ENCODE measurements at regions not wholly inside any gene's neighbourhood (a gene's known extent, or its start where the extent isn't known, plus 50 kb on each side); places are given as distances from the start of the nearest gene placed in this dataset.

GRCh38 chr2:226680719-226681118, 118.9 kb downstream of the IRS1 start:
- DNase-seq (ENCODE audit: low read depth) = no peak

- no peak for DNase-seq (ENCODE audit: low read depth)
These were observed 120.1 kb downstream of the IRS1 start for GRCh38 chr2:226679389-226680065.

DNA sequence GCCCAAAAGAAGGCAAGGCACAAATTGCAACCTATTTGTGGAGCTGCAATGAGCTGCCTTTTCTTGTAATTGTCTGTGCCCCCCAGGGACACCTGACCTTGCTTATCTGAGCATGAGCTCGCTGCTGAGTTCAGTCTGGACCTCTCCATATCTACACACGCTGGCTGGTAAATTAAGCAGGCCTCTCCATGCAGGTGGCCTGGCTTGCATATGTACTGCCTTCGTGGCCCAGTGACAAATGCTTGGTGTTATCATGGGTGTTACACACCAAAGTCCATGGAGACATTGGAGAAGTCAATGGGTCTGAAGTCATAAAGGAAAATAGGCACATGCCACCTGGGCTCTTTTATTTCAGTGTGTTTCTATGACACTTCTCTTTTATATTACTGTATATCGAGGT, 121.2 kb downstream of the IRS1 start:
- DNase-seq (ENCODE audit: low read depth) = no peak

- DNase-seq (ENCODE audit: low read depth) = no peak
These were observed 122.5 kb downstream of the IRS1 start for GRCh38 chr2:226677080-226677479.

DNA sequence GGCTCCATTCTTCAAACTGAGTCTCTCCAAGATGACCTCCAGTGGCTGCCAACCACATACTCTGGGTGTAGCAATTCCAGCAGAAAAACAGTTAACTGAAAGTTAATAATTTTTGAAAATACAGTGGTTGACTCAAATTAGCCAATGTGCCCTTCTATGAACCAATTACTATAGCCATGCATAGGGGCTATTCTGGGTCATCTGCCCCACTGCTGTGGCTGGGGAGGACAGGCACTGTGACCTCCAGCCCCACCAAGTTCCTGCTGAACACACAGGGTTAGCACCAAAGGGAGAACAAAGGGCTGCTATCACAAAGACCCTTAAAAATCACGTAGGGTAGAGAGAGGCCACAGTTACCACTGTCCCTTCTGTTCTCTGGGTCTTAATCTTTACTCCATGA, 123.0 kb downstream of the IRS1 start:
- DNase-seq (ENCODE audit: low read depth) = no peak

GRCh38 chr2:226674123-226674522, 125.5 kb downstream of the IRS1 start:
- DNase-seq (ENCODE audit: low read depth) = no peak

DNA sequence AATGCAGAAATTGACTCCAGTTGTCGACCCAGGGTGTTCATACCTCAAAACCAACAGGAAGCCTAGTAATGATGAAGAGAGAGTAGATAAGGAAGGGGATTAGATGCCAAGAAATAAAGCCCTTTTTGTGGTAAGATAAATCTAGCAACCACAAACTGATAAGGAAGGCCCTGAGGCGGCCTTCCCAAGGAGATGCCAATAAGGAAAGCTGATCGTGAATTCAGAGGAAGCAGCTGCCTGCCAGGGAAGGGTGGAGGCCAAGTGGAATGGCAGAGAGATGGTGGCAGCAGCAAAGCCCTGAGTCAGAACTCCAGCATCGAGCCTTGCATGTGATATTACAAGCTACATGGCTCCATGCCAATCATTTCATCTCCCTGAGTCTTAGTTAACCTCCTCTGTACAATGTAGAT, 126.3 kb downstream of the IRS1 start:
- DNase-seq (ENCODE audit: low read depth) = peak; percentile 97

DNA sequence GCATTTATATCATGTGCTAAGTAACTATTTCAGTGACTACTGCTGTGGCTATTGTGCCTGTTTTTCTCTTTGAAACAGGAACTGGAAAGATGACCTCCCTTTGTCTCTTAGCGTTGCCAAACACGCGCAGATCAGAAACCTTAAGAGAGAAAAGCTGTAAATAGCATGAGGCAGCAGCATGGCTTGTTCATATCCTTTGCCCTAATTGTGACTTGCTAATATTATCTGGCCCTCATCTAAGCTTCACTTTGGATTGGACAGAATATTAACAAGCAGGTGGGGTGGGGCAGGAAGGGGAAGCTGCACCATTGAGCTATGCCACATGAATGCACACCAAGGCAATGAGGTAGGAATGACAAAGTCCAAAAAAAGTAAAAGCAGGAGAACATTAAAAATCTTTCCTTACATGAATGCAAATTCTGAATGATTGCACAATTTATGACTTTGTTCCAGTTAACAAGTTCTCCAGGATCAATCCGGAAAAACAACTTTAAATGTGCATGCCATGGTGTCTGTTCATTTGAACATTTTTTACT, 128.4 kb downstream of the IRS1 start:
- DNase-seq (ENCODE audit: low read depth) = no peak

DNA sequence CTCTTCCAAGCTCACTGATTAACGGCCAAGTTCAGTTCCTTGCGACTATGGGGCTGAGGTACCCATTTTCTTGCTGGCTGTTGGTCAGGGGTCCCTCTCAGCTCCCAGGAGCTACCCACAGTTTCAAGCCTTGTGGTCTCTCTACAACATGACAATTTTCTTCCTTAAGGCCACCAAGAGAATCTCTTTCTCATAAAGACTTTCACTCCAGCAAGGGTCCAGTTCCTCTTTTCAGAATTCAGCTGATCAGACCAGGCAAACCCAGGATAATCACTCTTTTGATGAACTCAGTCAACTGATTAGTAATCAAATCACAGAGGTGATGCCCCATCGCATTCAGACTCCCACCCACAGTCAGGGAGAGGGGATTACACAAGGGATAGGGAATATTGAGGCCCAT, 129.7 kb downstream of the IRS1 start:
- no peak for DNase-seq (ENCODE audit: low read depth)

- no peak for DNase-seq (ENCODE audit: low read depth)
These were observed 130.4 kb downstream of the IRS1 start for GRCh38 chr2:226669249-226669648.

- no peak for DNase-seq (ENCODE audit: low read depth)
These were observed 131.9 kb downstream of the IRS1 start for GRCh38 chr2:226667736-226668135.

- DNase-seq (ENCODE audit: low read depth) = no peak
These were observed 134.3 kb downstream of the IRS1 start for GRCh38 chr2:226665306-226665831.

GRCh38 chr2:226664661-226665060, 135.0 kb downstream of the IRS1 start:
- no peak for DNase-seq (ENCODE audit: low read depth)

DNA sequence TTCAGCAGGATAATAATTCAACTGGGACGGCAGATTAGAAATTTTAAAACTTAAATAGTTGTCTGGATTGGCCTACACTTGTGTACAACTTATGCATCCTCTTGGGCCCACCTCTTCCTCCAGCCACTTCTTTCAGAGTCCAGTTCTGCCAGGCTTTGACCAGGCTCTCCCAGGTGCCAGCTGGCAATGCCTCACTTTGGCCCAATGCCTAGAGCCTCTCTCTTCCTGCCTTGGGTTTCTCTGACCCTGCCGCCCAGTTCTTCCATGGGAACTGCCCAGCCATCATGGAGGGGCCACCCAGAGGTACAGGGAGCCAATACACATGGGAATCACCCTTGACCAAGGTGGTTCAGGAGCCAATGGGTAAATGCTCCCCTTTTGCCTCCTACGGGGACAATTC, 135.5 kb downstream of the IRS1 start:
- no peak for DNase-seq (ENCODE audit: low read depth)

- DNase-seq (ENCODE audit: low read depth) = peak; percentile 89
These were observed 137.7 kb downstream of the IRS1 start for GRCh38 chr2:226661789-226662545.

DNA sequence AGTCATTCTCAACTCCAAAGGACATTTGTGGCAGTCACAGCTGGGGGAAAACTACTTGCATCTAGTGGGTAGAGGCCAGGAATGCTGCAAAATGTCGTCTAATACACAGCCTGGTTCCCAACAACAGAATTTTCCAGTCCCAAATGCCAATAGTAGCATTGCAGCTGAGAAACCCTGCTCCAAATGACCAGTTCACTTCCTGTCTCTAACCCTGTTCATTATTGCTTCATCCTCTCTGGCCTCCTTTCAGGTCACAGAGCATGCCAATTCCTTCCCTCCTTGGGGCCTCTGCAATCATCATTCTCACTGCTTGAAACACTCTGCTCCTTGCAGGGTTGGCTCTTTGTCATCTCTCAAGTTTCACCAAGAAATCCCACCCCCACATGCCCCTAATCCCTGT, 139.1 kb downstream of the IRS1 start:
- DNase-seq (ENCODE audit: low read depth) = peak; percentile 46

- no peak for DNase-seq (ENCODE audit: low read depth)
These were observed 139.5 kb downstream of the IRS1 start for GRCh38 chr2:226660124-226660523.

- no peak for DNase-seq (ENCODE audit: low read depth)
These were observed 140.2 kb downstream of the IRS1 start for GRCh38 chr2:226659410-226659809.

DNA sequence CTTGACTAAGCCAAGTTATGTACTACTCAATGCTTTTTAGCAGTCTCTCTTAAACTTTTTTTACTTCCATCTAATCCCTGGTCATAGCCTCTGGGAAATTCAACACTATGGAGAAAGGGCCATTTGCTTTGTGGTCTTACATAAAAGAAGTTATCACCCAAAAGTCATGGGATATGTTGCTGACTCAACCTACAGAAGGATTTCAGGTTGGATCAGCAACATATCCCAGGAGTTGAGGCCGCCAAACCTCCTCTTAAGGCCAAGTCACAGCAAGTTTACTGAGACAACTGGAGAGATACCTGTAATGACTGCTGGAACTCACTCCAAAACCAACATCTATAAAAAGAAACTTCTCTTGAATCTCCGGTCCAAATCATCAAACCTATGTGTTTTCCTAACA, 141.1 kb downstream of the IRS1 start:
- DNase-seq (ENCODE audit: low read depth) = peak; percentile 61

DNA sequence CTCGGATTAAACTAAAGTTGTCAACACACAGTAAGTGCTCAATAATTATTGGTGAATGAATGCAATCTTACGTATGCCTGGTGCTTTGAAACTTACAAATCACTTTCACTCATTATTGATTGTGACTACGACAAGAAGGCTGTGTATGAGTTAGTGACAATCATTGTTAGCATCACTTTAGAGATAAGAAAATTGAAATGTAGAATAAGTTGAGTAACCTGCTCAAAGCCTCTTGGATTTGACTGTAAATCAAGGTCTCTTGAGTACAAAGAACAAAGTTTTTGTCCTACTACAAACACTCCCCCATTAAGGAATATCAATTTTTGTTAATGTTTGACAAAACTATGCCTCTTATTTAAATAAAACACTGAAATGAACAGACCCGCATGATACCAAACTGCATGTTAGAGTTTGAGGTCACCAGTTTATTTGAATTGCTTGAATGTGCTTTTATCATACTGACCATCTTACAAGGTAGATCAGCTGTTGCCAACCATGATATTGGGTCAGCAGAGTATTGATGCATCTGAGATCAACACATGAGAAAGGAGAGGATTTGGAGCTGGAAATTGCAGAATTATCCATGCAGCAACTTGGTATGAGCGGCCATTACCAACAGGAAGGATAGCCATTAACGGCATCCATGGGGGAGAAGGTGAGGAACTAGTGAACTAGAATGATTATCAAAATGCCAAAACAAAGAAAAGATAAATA, 142.1 kb downstream of the IRS1 start:
- no peak for DNase-seq (ENCODE audit: low read depth)

- DNase-seq (ENCODE audit: low read depth) = no peak
These were observed 143.3 kb downstream of the IRS1 start for GRCh38 chr2:226656367-226656766.

DNA sequence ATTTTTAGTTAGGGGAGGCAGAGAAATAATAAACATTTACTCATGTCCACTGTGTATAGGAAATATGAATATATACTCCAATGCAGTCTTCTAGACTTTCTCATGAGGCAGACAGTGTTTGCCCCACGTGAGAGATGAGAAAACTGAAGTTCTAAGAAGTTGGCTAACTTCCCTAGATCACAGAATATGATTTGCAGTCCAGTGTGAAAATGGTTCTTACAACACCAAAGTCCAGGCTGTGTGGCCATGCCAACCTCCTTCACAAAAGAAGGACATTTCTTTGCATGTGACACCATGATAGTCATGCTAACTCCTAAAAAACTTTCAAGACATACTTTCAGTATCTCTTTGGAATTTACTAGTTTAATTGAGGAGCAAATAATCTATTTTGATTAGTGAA, 143.7 kb downstream of the IRS1 start:
- no peak for DNase-seq (ENCODE audit: low read depth)

Measured in Daoy (cell line).